Activated B cell treated with CpG ODN at 0.5 μM for 24 hours (primary cell): ENCODE measurements at regions not wholly inside any gene's neighbourhood (a gene's known extent, or its start where the extent isn't known, plus 50 kb on each side); places are given as distances from the start of the nearest gene placed in this dataset.

Experiments
- ATAC-seq: fragments of 200-7000 bp; cut with Tn5 transposase; one replicate; pipeline ENCODE4 v1.10.0; 2021; ENCODE audit warnings: low read depth, mild to moderate bottlenecking, moderate library complexity
- CTCF ChIA-PET: fragments of 350-600 bp; sonication (Branson Sonifier 250); formaldehyde crosslinking; loops from one replicate; lab custom pipeline; 2021; ENCODE audit warnings: antibody characterized with exemption; lab: Charles Lee
- POLR2A ChIA-PET: fragments of 350-600 bp; sonication (Branson Sonifier 250); formaldehyde crosslinking; loops from one replicate; lab custom pipeline; 2021; ENCODE audit warnings: antibody characterized with exemption; lab: Charles Lee
- DNase-seq: peaks from one replicate; pipeline ENCODE4 v3.0.0; 2022
- H3K27ac Mint-ChIP-seq: one replicate; pipeline ENCODE4 v1.8.0; 2020; ENCODE audit warnings: mixed read lengths
- H3K27me3 Mint-ChIP-seq: one replicate; pipeline ENCODE4 v1.8.0; 2021; ENCODE audit warnings: mixed read lengths
- H3K36me3 Mint-ChIP-seq: one replicate; pipeline ENCODE4 v1.8.0; 2021; ENCODE audit warnings: low read depth, mixed read lengths
- H3K4me1 Mint-ChIP-seq: one replicate; pipeline ENCODE4 v1.8.0; 2021; ENCODE audit warnings: mixed read lengths
- H3K4me3 Mint-ChIP-seq: one replicate; pipeline ENCODE4 v1.8.0; 2020; ENCODE audit warnings: mild to moderate bottlenecking, mixed read lengths
- H3K9me3 Mint-ChIP-seq: one replicate; pipeline ENCODE4 v1.8.0; 2020; ENCODE audit warnings: mixed read lengths
- CTCF ChIP-seq: fragments of 200-600 bp; IDR thresholded peaks from one replicate; pipeline ENCODE4 v1.8.0; 2022; ENCODE audit warnings: antibody characterized with exemption, mild to moderate bottlenecking
- intact Hi-C: fragments of 100-400 bp; cut with micrococcal nuclease; formaldehyde crosslinking; loops from one replicate; pipeline ENCODE4 v1.15.1; 2024

- H3K27ac Mint-ChIP-seq, result no peak overlapping the region
Observed at GRCh38 chr7:49389871-49390479, 383.5 kb upstream of the VWC2 start.

GRCh38 chr7:49396229-49396628 lies 377.2 kb upstream of the VWC2 start:
- Mint-ChIP-seq H3K36me3 (no peaks in the 10 kb centered on the region), H3K4me3 (no peak overlapping the region), H3K4me1 (no peaks in the 10 kb centered on the region), H3K27me3 (no peaks in the 10 kb centered on the region), H3K27ac (no peak overlapping the region), H3K9me3 (peaks cover 2% of the 10 kb centered on the region)
- no peak for TF ChIP-seq CTCF
- ChIA-PET CTCF (no interaction called here), POLR2A (no interaction called here)
- no peak for DNase-seq
- no peak for ATAC-seq
- intact Hi-C loops, result loop anchor here (10.0 kb wide), 1 partner anchor 61 kb away; no protein-coding TSS in a partner anchor

More at GRCh38 chr7:49389871-49390479, 383.5 kb upstream of the VWC2 start:
- H3K4me3 Mint-ChIP-seq, result no peak overlapping the region
- no peaks in the 10 kb centered on the region for H3K36me3 Mint-ChIP-seq
- H3K4me1 Mint-ChIP-seq, result no peaks in the 10 kb centered on the region
- ChIA-PET CTCF (no interaction called here), POLR2A (no interaction called here)
- DNase-seq (no peak), ATAC-seq (no peak)
- intact Hi-C loops, result loop anchor here (10.0 kb wide), 1 partner anchor 55 kb away; no protein-coding TSS in a partner anchor
- peaks cover 2% of the 10 kb centered on the region for H3K9me3 Mint-ChIP-seq
- H3K27me3 Mint-ChIP-seq, result no peaks in the 10 kb centered on the region
- TF ChIP-seq CTCF, result no peak

GRCh38 chr7:49397750-49398149 lies 375.7 kb upstream of the VWC2 start:
- ATAC-seq (no peak), DNase-seq (no peak)
- H3K4me3 Mint-ChIP-seq, result no peak overlapping the region
- H3K36me3 Mint-ChIP-seq, result no peaks in the 10 kb centered on the region
- no peaks in the 10 kb centered on the region for H3K4me1 Mint-ChIP-seq
- H3K27me3 Mint-ChIP-seq, result no peaks in the 10 kb centered on the region
- H3K9me3 Mint-ChIP-seq, result peaks cover 2% of the 10 kb centered on the region
- no peak for TF ChIP-seq CTCF
- intact Hi-C loops, result loop anchor here (10.0 kb wide), 1 partner anchor 63 kb away; no protein-coding TSS in a partner anchor
- H3K27ac Mint-ChIP-seq, result no peak overlapping the region
- POLR2A ChIA-PET, result no interaction called here
- CTCF ChIA-PET, result no interaction called here

GRCh38 chr7:49398236-49398635 lies 375.2 kb upstream of the VWC2 start:
- ChIA-PET POLR2A (no interaction called here), CTCF (no interaction called here)
- intact Hi-C loops, result loop anchor here (10.0 kb wide), 1 partner anchor 63 kb away; no protein-coding TSS in a partner anchor
- no peak for DNase-seq
- no peak for ATAC-seq
- no peak overlapping the region for H3K27ac Mint-ChIP-seq
- no peaks in the 10 kb centered on the region for H3K27me3 Mint-ChIP-seq
- no peak for TF ChIP-seq CTCF
- H3K36me3 Mint-ChIP-seq, result no peaks in the 10 kb centered on the region
- no peak overlapping the region for H3K4me3 Mint-ChIP-seq
- no peaks in the 10 kb centered on the region for H3K4me1 Mint-ChIP-seq
- peaks cover 2% of the 10 kb centered on the region for H3K9me3 Mint-ChIP-seq

GRCh38 chr7:49398746-49399145 lies 374.7 kb upstream of the VWC2 start:
- H3K27ac Mint-ChIP-seq, result no peak overlapping the region
- ATAC-seq (no peak), DNase-seq (no peak)
- intact Hi-C loops, result loop anchor here (10.0 kb wide), 1 partner anchor 64 kb away; no protein-coding TSS in a partner anchor
- CTCF ChIA-PET, result no interaction called here
- TF ChIP-seq CTCF, result no peak
- no peak overlapping the region for H3K4me3 Mint-ChIP-seq
- no peaks in the 10 kb centered on the region for H3K4me1 Mint-ChIP-seq
- no peaks in the 10 kb centered on the region for H3K27me3 Mint-ChIP-seq
- H3K9me3 Mint-ChIP-seq, result peaks cover 2% of the 10 kb centered on the region
- no peaks in the 10 kb centered on the region for H3K36me3 Mint-ChIP-seq
- POLR2A ChIA-PET, result no interaction called here
